ENCODE measurements at regions not wholly inside any gene's neighbourhood (a gene's known extent, or its start where the extent isn't known, plus 50 kb on each side); places are given as distances from the start of the nearest gene placed in this dataset.

GRCh38 chrX:138073626-138074025, 507.7 kb downstream of the ZIC3 start:
- TF ChIP-seq CHD2 (IDR thresholded peaks at IDR 0.05; ENCODE audit: low read length, partially characterized antibody) (no peak), BHLHE40 (IDR thresholded peaks at IDR 0.05; ENCODE audit: low read depth, low read length) (no peak), POLR2A (IDR thresholded peaks at IDR 0.05; ENCODE audit: low read length) (no peak), RAD21 (conservative IDR thresholded peaks at IDR 0.05 in 1 of 2, IDR thresholded peaks at IDR 0.05 in 1 of 2) (no peak), CTCF (IDR thresholded peaks at IDR 0.05) (no peak), CEBPB (IDR thresholded peaks at IDR 0.05) (no peak), RNF2 (IDR thresholded peaks at IDR 0.05; ENCODE audit: borderline replicate concordance, low read depth) (no peak)

Measured in A549 (cell line).